ENCODE measurements at regions not wholly inside any gene's neighbourhood (a gene's known extent, or its start where the extent isn't known, plus 50 kb on each side); places are given as distances from the start of the nearest gene placed in this dataset.

GRCh38 chr13:40182591-40182990, 483.9 kb downstream of the FOXO1 start:
- H3K4me1 Mint-ChIP-seq (ENCODE audit: low read depth, unreplicated experiment) = peaks cover 7% of the 10 kb centered on the region
- no peaks in the 10 kb centered on the region for H3K36me3 Mint-ChIP-seq (ENCODE audit: low read depth, unreplicated experiment)
- Histone ChIP-seq H3K27ac (ENCODE audit: low read depth, low read length) (no peak overlapping the region), H3K27me3 (ENCODE audit: insufficient read depth, low read length) (no peaks in the 10 kb centered on the region), H3K9ac (ENCODE audit: low read length) (no peak overlapping the region), H3K4me1 (ENCODE audit: insufficient read depth, low read length) (no peaks in the 10 kb centered on the region), H3K4me3 (ENCODE audit: insufficient read depth, low read depth, low read length) (no peak overlapping the region), H4K20me1 (ENCODE audit: insufficient read depth, low read length) (no peaks in the 10 kb centered on the region), H3K9me3 (ENCODE audit: insufficient read depth, low read depth, low read length) (no peaks in the 10 kb centered on the region), H3K79me2 (ENCODE audit: insufficient read depth, low read length) (no peaks in the 10 kb centered on the region), H3K36me3 (ENCODE audit: insufficient read depth, low read length) (no peaks in the 10 kb centered on the region), H3K4me2 (ENCODE audit: low read length) (no peak overlapping the region), H2AFZ (ENCODE audit: low read depth, low read length) (no peak overlapping the region)
- H3K9me3 Mint-ChIP-seq (ENCODE audit: unreplicated experiment) = no peaks in the 10 kb centered on the region
- TF ChIP-seq CTCF (IDR thresholded peaks at IDR 0.05; ENCODE audit: insufficient read depth, low read depth, low read length) (no peak), EZH2 (IDR thresholded peaks at IDR 0.05; ENCODE audit: insufficient read depth, low read length) (no peak)
- no peak for DNase-seq (ENCODE audit: low read depth)
- no peak overlapping the region for H3K27ac Mint-ChIP-seq (ENCODE audit: unreplicated experiment)
- no peak for FAIRE-seq
- no peak overlapping the region for H3K4me3 Mint-ChIP-seq (ENCODE audit: unreplicated experiment)
- peaks cover 5% of the 10 kb centered on the region for H3K27me3 Mint-ChIP-seq (ENCODE audit: low read depth, unreplicated experiment)

DNA sequence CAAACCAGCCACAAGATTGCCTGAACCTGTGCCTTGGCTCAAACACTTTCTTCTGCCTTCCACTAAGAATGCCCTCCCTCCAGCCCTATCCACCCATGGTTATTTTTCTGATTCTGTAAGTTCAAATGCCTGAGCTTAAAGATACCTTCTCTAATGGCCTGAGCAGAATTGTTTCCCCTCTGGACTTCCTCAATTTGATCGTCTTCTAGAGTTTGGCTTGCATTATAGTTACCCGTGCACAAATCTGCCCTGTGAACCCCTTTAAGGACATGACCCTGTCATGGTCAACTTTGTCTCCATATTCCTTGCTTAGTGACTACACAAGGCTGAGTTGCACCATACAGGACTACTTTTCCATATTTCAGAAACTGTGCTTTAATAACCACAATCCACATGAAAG, 481.0 kb downstream of the FOXO1 start:
- DNase-seq (ENCODE audit: low read depth) = no peak
- TF ChIP-seq EZH2 (IDR thresholded peaks at IDR 0.05; ENCODE audit: insufficient read depth, low read length) = no peak
- no peak for TF ChIP-seq CTCF (IDR thresholded peaks at IDR 0.05; ENCODE audit: insufficient read depth, low read depth, low read length)
- H2AFZ ChIP-seq (ENCODE audit: low read depth, low read length) = no peak overlapping the region
- H3K27ac Mint-ChIP-seq (ENCODE audit: unreplicated experiment) = no peak overlapping the region
- H3K9ac ChIP-seq (ENCODE audit: low read length) = no peak overlapping the region
- H3K4me2 ChIP-seq (ENCODE audit: low read length) = no peak overlapping the region
- H3K9me3 ChIP-seq (ENCODE audit: insufficient read depth, low read depth, low read length) = no peaks in the 10 kb centered on the region
- peaks cover 23% of the 10 kb centered on the region for H3K4me1 Mint-ChIP-seq (ENCODE audit: low read depth, unreplicated experiment)
- H4K20me1 ChIP-seq (ENCODE audit: insufficient read depth, low read length) = no peaks in the 10 kb centered on the region
- H3K27me3 Mint-ChIP-seq (ENCODE audit: low read depth, unreplicated experiment) = peaks cover 5% of the 10 kb centered on the region
- no peak overlapping the region for H3K27ac ChIP-seq (ENCODE audit: low read depth, low read length)
- H3K79me2 ChIP-seq (ENCODE audit: insufficient read depth, low read length) = no peaks in the 10 kb centered on the region
- no peaks in the 10 kb centered on the region for H3K36me3 ChIP-seq (ENCODE audit: insufficient read depth, low read length)
- H3K36me3 Mint-ChIP-seq (ENCODE audit: low read depth, unreplicated experiment) = no peaks in the 10 kb centered on the region
- no peaks in the 10 kb centered on the region for H3K27me3 ChIP-seq (ENCODE audit: insufficient read depth, low read length)
- no peaks in the 10 kb centered on the region for H3K9me3 Mint-ChIP-seq (ENCODE audit: unreplicated experiment)
- no peak overlapping the region for H3K4me3 Mint-ChIP-seq (ENCODE audit: unreplicated experiment)
- H3K4me3 ChIP-seq (ENCODE audit: insufficient read depth, low read depth, low read length) = no peak overlapping the region
- peaks cover 6% of the 10 kb centered on the region for H3K4me1 ChIP-seq (ENCODE audit: insufficient read depth, low read length)
- no peak for FAIRE-seq

DNA sequence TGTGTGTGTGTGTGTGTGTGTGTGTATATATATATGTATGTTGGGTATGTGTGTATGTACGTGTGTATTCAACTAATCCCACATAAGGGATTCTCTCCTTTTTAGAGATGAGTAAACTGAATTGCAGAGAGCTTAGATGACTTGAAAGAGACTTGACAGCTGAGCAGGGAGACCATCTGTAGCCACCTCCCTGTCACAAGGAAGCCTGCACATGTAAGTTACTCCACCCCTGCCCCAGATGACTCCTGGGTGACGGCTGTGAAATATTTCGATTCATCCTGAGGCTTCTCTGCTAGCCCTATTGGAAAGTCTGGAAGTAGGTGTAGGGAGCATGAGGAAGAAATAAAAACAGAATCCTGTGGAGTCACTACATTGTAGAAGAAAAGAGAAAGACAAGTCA, 480.4 kb downstream of the FOXO1 start:
- FAIRE-seq (no peak), DNase-seq (ENCODE audit: low read depth) (no peak)
- no peak for TF ChIP-seq CTCF (IDR thresholded peaks at IDR 0.05; ENCODE audit: insufficient read depth, low read depth, low read length)
- no peak for TF ChIP-seq EZH2 (IDR thresholded peaks at IDR 0.05; ENCODE audit: insufficient read depth, low read length)
- Histone ChIP-seq H3K36me3 (ENCODE audit: insufficient read depth, low read length) (no peaks in the 10 kb centered on the region), H3K9me3 (ENCODE audit: insufficient read depth, low read depth, low read length) (no peaks in the 10 kb centered on the region), H2AFZ (ENCODE audit: low read depth, low read length) (no peak overlapping the region), H4K20me1 (ENCODE audit: insufficient read depth, low read length) (no peaks in the 10 kb centered on the region), H3K4me1 (ENCODE audit: insufficient read depth, low read length) (peaks cover 13% of the 10 kb centered on the region), H3K4me3 (ENCODE audit: insufficient read depth, low read depth, low read length) (no peak overlapping the region), H3K4me2 (ENCODE audit: low read length) (no peak overlapping the region), H3K9ac (ENCODE audit: low read length) (no peak overlapping the region), H3K79me2 (ENCODE audit: insufficient read depth, low read length) (no peaks in the 10 kb centered on the region), H3K27ac (ENCODE audit: low read depth, low read length) (no peak overlapping the region), H3K27me3 (ENCODE audit: insufficient read depth, low read length) (no peaks in the 10 kb centered on the region)
- no peak overlapping the region for H3K27ac Mint-ChIP-seq (ENCODE audit: unreplicated experiment)
- H3K9me3 Mint-ChIP-seq (ENCODE audit: unreplicated experiment) = no peaks in the 10 kb centered on the region
- H3K4me3 Mint-ChIP-seq (ENCODE audit: unreplicated experiment) = no peak overlapping the region
- H3K4me1 Mint-ChIP-seq (ENCODE audit: low read depth, unreplicated experiment) = peaks cover 28% of the 10 kb centered on the region
- H3K36me3 Mint-ChIP-seq (ENCODE audit: low read depth, unreplicated experiment) = no peaks in the 10 kb centered on the region
- peaks cover 5% of the 10 kb centered on the region for H3K27me3 Mint-ChIP-seq (ENCODE audit: low read depth, unreplicated experiment)

All from astrocyte (in vitro differentiated cells and primary cell).